ENCODE measurements at regions not wholly inside any gene's neighbourhood (a gene's known extent, or its start where the extent isn't known, plus 50 kb on each side); places are given as distances from the start of the nearest gene placed in this dataset.
"Not testable (repeated sequence)": the region's sequence is repeated elsewhere in the genome, so short reads cannot be mapped to it uniquely, and the experiment has no call there.

GRCh38 chr10:42898037-42898960 lies 115.7 kb downstream of the BMS1 start:
- CTCF ChIA-PET = no interaction called here
- Mint-ChIP-seq H3K9me3 (peaks cover 8 to 16% (median 15%) of the 10 kb centered on the region in 3 donors), H3K36me3 (peaks cover 5% of the 10 kb centered on the region), H3K27ac (no peak overlapping the region), H3K27me3 (peaks cover 39 to 48% of the 10 kb centered on the region in 2 donors), H3K4me1 (peaks cover 2 to 9% (median 5%) of the 10 kb centered on the region in 3 donors), H3K4me3 (peak overlapping the region in 1 of 3 donors; percentile 6)
- H3K36me3 ChIP-seq (ENCODE audit: control insufficient read depth in 2 of 2, extremely low read depth in 1 of 2, insufficient read depth in 1 of 2, low read length in 1 of 2) = no peaks in the 10 kb centered on the region
- DNase-seq (no peak), ATAC-seq (replicated peaks in 1 of 4) (no peak)
- WGBS (ENCODE audit: insufficient coverage) = 33% methylated on average over 54 of the region's 83 CpGs
- no peaks in the 10 kb centered on the region for H3K9me3 ChIP-seq
- no peak overlapping the region for H3K27ac ChIP-seq (ENCODE audit: low read length)
- peaks cover 0 to 42% of the 10 kb centered on the region in 2 experiments for H3K27me3 ChIP-seq (replicated peaks in 1 of 2; ENCODE audit: control insufficient read depth in 2 of 2, extremely low read depth in 1 of 2, insufficient read depth in 2 of 2, low read length in 1 of 2)
- POLR2A ChIA-PET = no interaction called here
- no peak overlapping the region for H3K4me3 ChIP-seq (ENCODE audit: control insufficient read depth in 1 of 2, extremely low read depth in 1 of 2, low read length in 1 of 2)
- no peaks in the 10 kb centered on the region for H3K4me1 ChIP-seq (ENCODE audit: control insufficient read depth in 1 of 2, extremely low read depth in 1 of 2, insufficient read depth in 2 of 2, low read length in 2 of 2)

- ATAC-seq (replicated peaks in 1 of 4) (no peak), DNase-seq (no peak)
- Mint-ChIP-seq H3K27ac (no peak overlapping the region), H3K9me3 (peaks cover 8 to 16% (median 15%) of the 10 kb centered on the region in 3 donors), H3K4me3 (no peak overlapping the region), H3K27me3 (peaks cover 36 to 50% of the 10 kb centered on the region in 2 donors), H3K4me1 (peaks cover 2 to 9% (median 5%) of the 10 kb centered on the region in 3 donors), H3K36me3 (peaks cover 5% of the 10 kb centered on the region)
- Histone ChIP-seq H3K27me3 (replicated peaks in 1 of 2; ENCODE audit: control insufficient read depth in 2 of 2, extremely low read depth in 1 of 2, insufficient read depth in 2 of 2, low read length in 1 of 2) (peaks cover 0 to 48% of the 10 kb centered on the region in 2 experiments), H3K27ac (ENCODE audit: low read length) (no peak overlapping the region), H3K9me3 (no peaks in the 10 kb centered on the region), H3K4me1 (ENCODE audit: control insufficient read depth in 1 of 2, extremely low read depth in 1 of 2, insufficient read depth in 2 of 2, low read length in 2 of 2) (no peaks in the 10 kb centered on the region), H3K36me3 (ENCODE audit: control insufficient read depth in 2 of 2, extremely low read depth in 1 of 2, insufficient read depth in 1 of 2, low read length in 1 of 2) (no peaks in the 10 kb centered on the region), H3K4me3 (ENCODE audit: control insufficient read depth in 1 of 2, extremely low read depth in 1 of 2, low read length in 1 of 2) (no peak overlapping the region)
- WGBS (ENCODE audit: insufficient coverage) = over 99% methylated on average over 15 of the region's 17 CpGs
- ChIA-PET POLR2A (no interaction called here), CTCF (no interaction called here)
Observed at GRCh38 chr10:42899036-42899435, 116.4 kb downstream of the BMS1 start.

GRCh38 chr10:42900346-42900745 lies 117.8 kb downstream of the BMS1 start:
- H3K36me3 ChIP-seq (ENCODE audit: control insufficient read depth in 2 of 2, extremely low read depth in 1 of 2, insufficient read depth in 1 of 2, low read length in 1 of 2); H3K36me3 Mint-ChIP-seq; H3K4me1 ChIP-seq (ENCODE audit: control insufficient read depth in 1 of 2, extremely low read depth in 1 of 2, insufficient read depth in 2 of 2, low read length in 2 of 2); H3K4me1 Mint-ChIP-seq; DNase-seq; H3K9me3 ChIP-seq; CTCF ChIA-PET; H3K4me3 Mint-ChIP-seq; H3K4me3 ChIP-seq (ENCODE audit: control insufficient read depth in 1 of 2, extremely low read depth in 1 of 2, low read length in 1 of 2); H3K27ac ChIP-seq (ENCODE audit: low read length); H3K27ac Mint-ChIP-seq; POLR2A ChIA-PET; ATAC-seq (replicated peaks in 1 of 4): not testable (repeated sequence)
- 100% methylated on average over 3 of the region's 24 CpGs for WGBS (ENCODE audit: insufficient coverage)
- Mint-ChIP-seq H3K27me3 (peaks cover 27 to 45% of the 10 kb centered on the region in 2 donors), H3K9me3 (peaks cover 11 to 17% (median 16%) of the 10 kb centered on the region in 3 donors)
- H3K27me3 ChIP-seq (replicated peaks in 1 of 2; ENCODE audit: control insufficient read depth in 2 of 2, extremely low read depth in 1 of 2, insufficient read depth in 2 of 2, low read length in 1 of 2) = peaks cover 0 to 45% of the 10 kb centered on the region in 2 experiments

GRCh38 chr10:42911359-42911758 lies 128.8 kb downstream of the BMS1 start:
- no peak overlapping the region for H3K4me3 ChIP-seq (ENCODE audit: control insufficient read depth in 1 of 2, extremely low read depth in 1 of 2, low read length in 1 of 2)
- Mint-ChIP-seq H3K9me3 (peaks cover 13 to 33% (median 22%) of the 10 kb centered on the region in 3 donors), H3K4me1 (no peaks in the 10 kb centered on the region), H3K4me3 (no peak overlapping the region), H3K27ac (no peak overlapping the region), H3K27me3 (peaks cover 5 to 10% of the 10 kb centered on the region in 2 donors), H3K36me3 (no peaks in the 10 kb centered on the region)
- no peaks in the 10 kb centered on the region for H3K4me1 ChIP-seq (ENCODE audit: control insufficient read depth in 1 of 2, extremely low read depth in 1 of 2, insufficient read depth in 2 of 2, low read length in 2 of 2)
- no peak overlapping the region for H3K27ac ChIP-seq (ENCODE audit: low read length)
- no peaks in the 10 kb centered on the region for H3K9me3 ChIP-seq
- H3K36me3 ChIP-seq (ENCODE audit: control insufficient read depth in 2 of 2, extremely low read depth in 1 of 2, insufficient read depth in 1 of 2, low read length in 1 of 2) = no peaks in the 10 kb centered on the region
- H3K27me3 ChIP-seq (replicated peaks in 1 of 2; ENCODE audit: control insufficient read depth in 2 of 2, extremely low read depth in 1 of 2, insufficient read depth in 2 of 2, low read length in 1 of 2) = peaks cover 0 to 5% of the 10 kb centered on the region in 2 experiments
- ChIA-PET CTCF (no interaction called here), POLR2A (no interaction called here)
- ATAC-seq (replicated peaks in 1 of 4) (no peak), DNase-seq (no peak)
- WGBS (ENCODE audit: insufficient coverage) = no CpG with 5 or more reads among the region's 2 CpGs

- POLR2A ChIA-PET = interaction anchor here in 1 of 2 donors (0.7 kb wide), 1 partner anchor 93 kb away, joined by 3 read pairs; no protein-coding TSS in a partner anchor
- Histone ChIP-seq H3K9me3 (no peaks in the 10 kb centered on the region), H3K27ac (ENCODE audit: low read length) (no peak overlapping the region), H3K27me3 (replicated peaks in 1 of 2; ENCODE audit: control insufficient read depth in 2 of 2, extremely low read depth in 1 of 2, insufficient read depth in 2 of 2, low read length in 1 of 2) (no peaks in the 10 kb centered on the region), H3K4me1 (ENCODE audit: control insufficient read depth in 1 of 2, extremely low read depth in 1 of 2, insufficient read depth in 2 of 2, low read length in 2 of 2) (no peaks in the 10 kb centered on the region), H3K4me3 (ENCODE audit: control insufficient read depth in 1 of 2, extremely low read depth in 1 of 2, low read length in 1 of 2) (no peak overlapping the region), H3K36me3 (ENCODE audit: control insufficient read depth in 2 of 2, extremely low read depth in 1 of 2, insufficient read depth in 1 of 2, low read length in 1 of 2) (no peaks in the 10 kb centered on the region)
- CTCF ChIA-PET = no interaction called here
- ATAC-seq (replicated peaks in 1 of 4) (no peak), DNase-seq (no peak)
- peaks cover 9 to 32% (median 16%) of the 10 kb centered on the region in 3 donors for H3K9me3 Mint-ChIP-seq
- no peak overlapping the region for H3K27ac Mint-ChIP-seq
- peaks cover 4 to 6% of the 10 kb centered on the region in 2 donors for H3K27me3 Mint-ChIP-seq
- H3K4me3 Mint-ChIP-seq = no peak overlapping the region
- H3K36me3 Mint-ChIP-seq = no peaks in the 10 kb centered on the region
- H3K4me1 Mint-ChIP-seq = peaks cover 0 to 6% (median 6%) of the 10 kb centered on the region in 3 donors
Observed at GRCh38 chr10:42916974-42917373, 134.4 kb downstream of the BMS1 start.

- Mint-ChIP-seq H3K27ac (no peak overlapping the region), H3K36me3 (no peaks in the 10 kb centered on the region), H3K27me3 (peaks cover 4 to 6% of the 10 kb centered on the region in 2 donors), H3K4me1 (peaks cover 0 to 6% (median 6%) of the 10 kb centered on the region in 3 donors), H3K4me3 (no peak overlapping the region), H3K9me3 (peaks cover 12 to 37% (median 16%) of the 10 kb centered on the region in 3 donors)
- ChIA-PET CTCF (no interaction called here), POLR2A (no interaction called here)
- no peak overlapping the region for H3K27ac ChIP-seq (ENCODE audit: low read length)
- WGBS (ENCODE audit: insufficient coverage) = 15% methylated on average over 2 of the region's 2 CpGs
- no peak for DNase-seq
- no peak overlapping the region for H3K4me3 ChIP-seq (ENCODE audit: control insufficient read depth in 1 of 2, extremely low read depth in 1 of 2, low read length in 1 of 2)
- no peak for ATAC-seq (replicated peaks in 1 of 4)
- no peaks in the 10 kb centered on the region for H3K9me3 ChIP-seq
- no peaks in the 10 kb centered on the region for H3K36me3 ChIP-seq (ENCODE audit: control insufficient read depth in 2 of 2, extremely low read depth in 1 of 2, insufficient read depth in 1 of 2, low read length in 1 of 2)
- H3K4me1 ChIP-seq (ENCODE audit: control insufficient read depth in 1 of 2, extremely low read depth in 1 of 2, insufficient read depth in 2 of 2, low read length in 2 of 2) = no peaks in the 10 kb centered on the region
- H3K27me3 ChIP-seq (replicated peaks in 1 of 2; ENCODE audit: control insufficient read depth in 2 of 2, extremely low read depth in 1 of 2, insufficient read depth in 2 of 2, low read length in 1 of 2) = no peaks in the 10 kb centered on the region
Observed at GRCh38 chr10:42917821-42918220, 135.2 kb downstream of the BMS1 start.

Measured in T-cell (primary cell).